ENCODE measurements at regions not wholly inside any gene's neighbourhood (a gene's known extent, or its start where the extent isn't known, plus 50 kb on each side); places are given as distances from the start of the nearest gene placed in this dataset.

DNA sequence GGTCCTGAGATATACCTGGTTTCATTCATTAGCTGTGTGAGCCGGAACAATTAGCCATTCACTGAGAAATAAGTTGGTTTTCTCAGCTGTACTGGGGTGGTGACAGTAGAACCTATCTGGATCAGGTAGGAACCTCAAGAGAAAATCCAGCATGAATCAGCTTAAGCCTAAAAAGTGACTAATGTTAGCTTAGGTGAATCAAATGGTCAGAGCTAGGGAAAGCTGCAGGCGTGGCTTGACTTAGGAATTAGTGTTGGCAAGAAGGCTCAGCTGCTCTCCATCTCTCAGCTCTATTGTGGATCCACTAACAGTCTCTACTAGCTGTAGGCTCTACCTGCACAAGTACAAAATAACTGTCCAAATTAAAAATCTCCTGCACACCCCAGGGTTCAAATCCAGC is 1025.5 kb downstream of the RAB28 start:
- Histone ChIP-seq H4K20me1 (replicated peaks in 1 of 2; ENCODE audit: control insufficient read depth in 1 of 2, insufficient read depth in 2 of 2, low read length in 2 of 2) (no peaks in the 10 kb centered on the region), H4K91ac (replicated peaks; ENCODE audit: insufficient read length, low read length) (no peak overlapping the region), H3K18ac (ENCODE audit: extremely low read depth, low read length) (no peak overlapping the region), H4K5ac (ENCODE audit: insufficient read length, low read depth, low read length) (no peak overlapping the region), H3K56ac (replicated peaks; ENCODE audit: insufficient read length, low read depth, low read length) (no peak overlapping the region), H3K4ac (replicated peaks; ENCODE audit: insufficient read length, low read depth, low read length) (no peak overlapping the region), H3K4me2 (ENCODE audit: insufficient read depth in 1 of 2, low read depth in 2 of 2, low read length in 2 of 2) (no peak overlapping the region), H3K36me3 (ENCODE audit: control insufficient read depth in 2 of 4, insufficient read depth in 4 of 4, low read length in 3 of 4) (no peaks in the 10 kb centered on the region), H3K23ac (ENCODE audit: insufficient read length) (no peak overlapping the region), H2BK5ac (ENCODE audit: low read depth, low read length) (no peak overlapping the region), H3K9me3 (ENCODE audit: insufficient read depth in 2 of 2, low read depth in 1 of 2, low read length in 1 of 2) (peaks cover 6 to 17% of the 10 kb centered on the region in 2 experiments; a peak in 2 of 4 replicates), H4K8ac (ENCODE audit: extremely low read depth, insufficient read depth, low read length) (no peak overlapping the region), H3K79me1 (ENCODE audit: low read depth, low read length) (no peaks in the 10 kb centered on the region), H3K14ac (ENCODE audit: insufficient read length) (no peak overlapping the region), H2BK20ac (ENCODE audit: low read length) (no peak overlapping the region), H3K27me3 (replicated peaks in 1 of 4; ENCODE audit: control insufficient read depth in 3 of 4, extremely low read depth in 1 of 4, insufficient read depth in 3 of 4, low read length in 3 of 4) (no peaks in the 10 kb centered on the region), H3K27ac (ENCODE audit: low read depth, low read length) (no peak overlapping the region), H3K9ac (replicated peaks in 1 of 4; ENCODE audit: extremely low read depth in 1 of 4, low read depth in 3 of 4, low read length in 3 of 4) (no peak overlapping the region), H2AK5ac (ENCODE audit: low read depth, low read length) (no peak overlapping the region), H2BK12ac (ENCODE audit: low read depth, low read length) (no peak overlapping the region), H3K4me3 (ENCODE audit: extremely low read depth in 1 of 4, insufficient read depth in 2 of 4, low read depth in 3 of 4, low read length in 4 of 4) (no peak overlapping the region), H2BK120ac (replicated peaks; ENCODE audit: low read depth, low read length) (no peak overlapping the region), H3K79me2 (ENCODE audit: control insufficient read depth in 1 of 2, insufficient read depth in 2 of 2, low read length in 2 of 2) (no peaks in the 10 kb centered on the region), H2AFZ (ENCODE audit: low read length) (no peak overlapping the region), H3K23me2 (ENCODE audit: low read depth, low read length) (no peaks in the 10 kb centered on the region), H2BK15ac (ENCODE audit: low read length) (no peak overlapping the region), H3K4me1 (replicated peaks in 1 of 4; ENCODE audit: control insufficient read depth in 3 of 4, insufficient read depth in 4 of 4, low read length in 3 of 4) (no peaks in the 10 kb centered on the region)
- POLR2A ChIA-PET (ENCODE audit: partially characterized antibody) = no interaction called here
- no peak for TF ChIP-seq BCL11A (IDR thresholded peaks at IDR 0.05; ENCODE audit: low read depth in 2 of 2, low read length in 2 of 2)
- no peak for TF ChIP-seq SIRT6 (IDR thresholded peaks at IDR 0.05; ENCODE audit: low read length)
- no peak for TF ChIP-seq CBX8 (IDR thresholded peaks at IDR 0.05; ENCODE audit: borderline replicate concordance, low read depth, low read length)
- TF ChIP-seq, protein P1, sequence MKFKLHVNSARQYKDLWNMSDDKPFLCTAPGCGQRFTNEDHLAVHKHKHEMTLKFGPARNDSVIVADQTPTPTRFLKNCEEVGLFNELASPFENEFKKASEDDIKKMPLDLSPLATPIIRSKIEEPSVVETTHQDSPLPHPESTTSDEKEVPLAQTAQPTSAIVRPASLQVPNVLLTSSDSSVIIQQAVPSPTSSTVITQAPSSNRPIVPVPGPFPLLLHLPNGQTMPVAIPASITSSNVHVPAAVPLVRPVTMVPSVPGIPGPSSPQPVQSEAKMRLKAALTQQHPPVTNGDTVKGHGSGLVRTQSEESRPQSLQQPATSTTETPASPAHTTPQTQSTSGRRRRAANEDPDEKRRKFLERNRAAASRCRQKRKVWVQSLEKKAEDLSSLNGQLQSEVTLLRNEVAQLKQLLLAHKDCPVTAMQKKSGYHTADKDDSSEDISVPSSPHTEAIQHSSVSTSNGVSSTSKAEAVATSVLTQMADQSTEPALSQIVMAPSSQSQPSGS (IDR thresholded peaks at IDR 0.05; ENCODE audit: low read length) = no peak
- WGBS, 2 experiments (ENCODE audit: extremely low coverage in 1 of 2, insufficient coverage in 1 of 2, insufficient read length in 1 of 2, insufficient replicate concordance in 2 of 2, low coverage in 1 of 2, low lambda C conversion rate in 2 of 2, missing lambda C conversion rate in 1 of 2) = 95% methylated on average over 2 of the region's 2 CpGs; no CpG with 5 or more reads in 1 of the 2 experiments
- CTCF ChIA-PET (ENCODE audit: partially characterized antibody) = interaction anchor here (0.6 to 1.1 kb wide), 2 partner anchors 12 to 30 kb away, joined by 3 read pairs; no protein-coding TSS in a partner anchor
- FAIRE-seq (no peak), DNase-seq (ENCODE audit: low read depth in 1 of 2, low spot score in 2 of 2) (no peak)
